ENCODE measurements at regions not wholly inside any gene's neighbourhood (a gene's known extent, or its start where the extent isn't known, plus 50 kb on each side); places are given as distances from the start of the nearest gene placed in this dataset.
"Not testable (repeated sequence)": the region's sequence is repeated elsewhere in the genome, so short reads cannot be mapped to it uniquely, and the experiment has no call there.

DNA sequence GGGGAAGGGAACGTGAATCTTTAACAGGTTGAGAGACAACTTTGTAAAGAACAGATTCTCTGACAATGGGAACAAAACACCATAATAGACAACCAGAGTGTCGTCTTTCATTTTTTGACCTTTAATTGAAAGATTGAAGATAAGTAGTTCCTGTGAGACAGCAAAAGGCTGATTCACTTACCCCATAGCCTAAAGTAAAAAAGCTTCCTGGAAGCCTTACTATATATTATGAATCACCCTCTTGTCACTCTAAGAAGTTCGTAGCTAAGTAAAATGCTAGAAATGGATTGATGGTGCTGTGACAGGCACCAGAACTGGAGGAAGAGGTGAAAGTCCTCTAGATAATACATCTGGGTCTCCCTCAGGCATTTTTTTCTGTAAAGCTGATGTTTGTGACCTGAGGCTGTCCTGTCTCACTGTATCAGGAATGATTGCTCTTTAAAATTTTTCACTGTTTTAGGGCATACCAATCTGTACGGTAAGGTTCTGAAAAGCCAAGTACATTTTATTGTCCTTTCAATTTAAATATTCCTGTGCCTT lies 824.6 kb upstream of the SEMA6D start:
- peak; percentile 24 for DNase-seq

DNA sequence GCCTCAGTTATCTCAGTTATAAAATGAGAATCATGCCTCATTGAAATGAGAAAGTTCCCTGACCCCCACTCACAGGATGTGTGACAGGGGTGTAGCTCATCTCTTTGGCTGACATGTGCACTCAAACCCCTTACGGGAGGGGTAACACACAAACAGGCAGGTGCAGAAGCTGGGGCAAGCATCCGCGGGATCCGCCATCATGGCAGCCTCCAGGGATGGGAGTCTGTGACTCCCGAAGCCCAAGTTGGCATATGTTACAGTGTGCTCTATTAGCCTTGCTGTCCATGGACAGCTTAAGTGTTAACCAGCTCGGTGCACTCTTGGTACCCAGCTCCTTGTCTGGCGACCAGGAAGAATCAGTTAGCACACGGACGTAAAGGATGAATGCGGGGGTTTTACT lies 822.7 kb upstream of the SEMA6D start:
- DNase-seq = no peak

DNA sequence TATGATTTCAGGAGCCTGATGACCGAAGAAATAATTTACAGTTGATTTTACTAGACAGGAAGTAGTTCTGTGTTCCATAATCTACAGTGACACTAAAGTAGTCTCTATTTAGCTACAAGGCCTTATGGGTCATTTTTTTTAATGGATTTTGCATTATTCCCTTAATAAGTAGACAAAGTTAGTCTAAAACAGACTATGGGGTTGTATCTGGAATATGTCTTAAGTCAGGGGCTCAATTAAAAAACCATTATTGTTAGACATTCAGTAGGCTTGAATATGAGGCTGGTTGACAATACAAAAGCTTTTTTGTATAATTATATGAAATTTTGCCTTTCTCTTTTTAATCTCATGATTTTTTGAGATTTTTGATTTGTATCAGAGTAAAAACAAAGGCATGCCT lies 820.0 kb upstream of the SEMA6D start:
- no peak for DNase-seq

DNA sequence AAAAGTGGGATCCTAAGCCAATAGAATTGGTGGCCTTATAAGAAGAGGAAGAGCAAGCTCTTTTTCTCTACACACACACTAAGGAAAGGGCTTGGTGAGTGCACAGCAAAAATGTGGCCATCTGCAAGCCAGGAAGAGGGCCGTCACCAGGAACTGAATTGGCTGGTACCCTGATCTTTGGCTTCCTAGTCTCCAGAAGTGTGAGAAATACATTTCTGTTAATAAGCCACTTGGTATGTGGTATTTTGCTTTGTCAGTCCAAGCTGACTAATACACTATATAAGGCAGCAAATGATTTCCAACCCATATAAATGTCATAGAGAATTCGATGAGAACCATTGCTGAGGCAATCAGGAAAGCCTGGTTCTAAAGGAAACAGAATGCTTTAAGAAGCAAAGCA lies 816.3 kb upstream of the SEMA6D start:
- DNase-seq = no peak

DNA sequence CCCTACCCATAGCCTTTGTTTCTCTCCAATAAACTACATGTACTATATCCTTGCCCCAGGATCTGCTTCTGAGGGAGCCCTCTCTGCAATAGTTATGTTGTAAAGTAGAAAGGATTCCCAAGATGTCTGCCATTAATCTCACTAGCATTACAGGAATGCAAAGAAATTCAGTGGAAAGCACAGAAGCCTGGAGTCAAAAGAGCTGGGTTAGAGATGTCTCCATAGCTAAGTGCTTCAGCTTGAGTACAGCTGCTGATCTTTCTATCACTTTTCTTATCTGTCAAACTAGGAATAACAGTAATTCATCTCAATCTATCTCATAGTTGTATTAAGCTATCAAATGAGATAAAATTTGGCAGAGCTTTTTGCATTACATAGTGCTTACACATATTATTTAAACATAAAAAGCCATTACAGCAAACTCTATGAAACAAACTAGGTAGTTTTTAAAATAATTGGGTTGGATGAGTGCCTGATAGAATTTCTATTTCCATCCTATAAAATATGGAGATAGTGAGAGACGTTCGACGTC lies 799.5 kb upstream of the SEMA6D start:
- DNase-seq = no peak

DNA sequence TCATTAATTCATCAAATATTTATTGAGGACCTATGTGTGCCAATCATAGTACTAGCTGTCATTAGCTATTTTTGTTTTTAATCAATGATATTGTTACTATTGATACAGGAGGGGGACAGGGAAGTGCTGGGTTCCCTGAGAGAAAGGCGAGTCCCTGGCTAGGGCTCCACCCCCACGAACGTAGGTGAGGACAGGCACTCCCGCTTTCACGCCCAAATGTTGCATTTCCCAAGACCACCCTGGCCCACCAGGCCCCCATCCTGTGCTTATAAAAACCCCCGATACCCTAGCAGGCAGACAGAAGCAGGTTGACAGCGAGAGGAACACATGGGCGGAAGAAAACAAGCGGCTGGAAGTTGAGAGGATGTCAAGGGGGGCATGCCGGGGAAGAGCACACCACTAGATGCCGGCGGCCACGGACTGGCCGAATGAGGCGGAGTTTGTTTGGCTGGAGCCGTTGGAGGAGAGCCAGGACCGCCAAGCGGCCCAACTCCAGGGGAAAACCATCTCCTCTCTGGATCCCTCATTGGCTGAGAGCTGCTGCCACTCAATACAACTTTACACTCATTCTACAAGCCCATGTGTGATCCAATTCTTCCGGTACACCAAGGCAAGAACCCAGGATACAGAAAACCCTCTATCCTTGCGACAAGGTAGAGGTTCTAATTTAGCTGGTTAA lies 798.7 kb upstream of the SEMA6D start:
- DNase-seq = no peak

DNA sequence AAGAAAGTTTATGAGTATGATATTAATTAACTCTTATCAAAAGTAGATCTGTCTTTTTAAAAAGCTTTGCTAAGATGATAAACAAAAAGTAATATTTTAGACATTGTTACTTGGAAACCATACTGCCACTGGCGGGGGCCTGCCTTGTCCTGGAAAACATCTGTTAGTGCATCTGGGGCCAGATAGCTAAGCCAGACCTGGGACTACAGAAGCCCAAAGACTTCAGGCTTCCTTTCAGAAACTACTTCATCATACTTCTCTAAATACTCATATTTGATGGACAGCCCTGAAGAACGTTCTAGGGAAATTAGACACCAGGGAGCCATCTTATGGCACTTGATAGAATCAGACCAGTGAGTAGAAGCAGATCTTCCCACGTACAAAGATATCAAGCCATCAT lies 795.4 kb upstream of the SEMA6D start:
- DNase-seq = peak; percentile 36

DNA sequence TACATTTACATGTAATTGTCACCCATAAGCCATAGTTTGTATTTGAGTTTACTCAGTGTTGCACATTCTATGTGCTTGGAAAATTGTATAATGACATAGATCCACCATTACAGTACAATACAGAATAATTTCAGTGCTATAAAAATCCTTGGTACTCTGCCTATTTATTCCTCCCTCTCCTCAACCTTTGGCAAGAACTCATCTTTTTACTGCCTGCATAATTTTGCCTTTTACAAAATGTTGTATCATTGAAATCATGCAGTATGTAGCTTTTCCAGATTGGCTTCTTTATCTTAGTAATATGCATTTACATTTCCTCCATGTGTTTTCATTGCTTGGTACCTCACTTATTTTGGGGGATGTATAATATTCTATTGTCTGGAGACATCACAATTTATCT lies 786.9 kb upstream of the SEMA6D start:
- no peak for DNase-seq

DNA sequence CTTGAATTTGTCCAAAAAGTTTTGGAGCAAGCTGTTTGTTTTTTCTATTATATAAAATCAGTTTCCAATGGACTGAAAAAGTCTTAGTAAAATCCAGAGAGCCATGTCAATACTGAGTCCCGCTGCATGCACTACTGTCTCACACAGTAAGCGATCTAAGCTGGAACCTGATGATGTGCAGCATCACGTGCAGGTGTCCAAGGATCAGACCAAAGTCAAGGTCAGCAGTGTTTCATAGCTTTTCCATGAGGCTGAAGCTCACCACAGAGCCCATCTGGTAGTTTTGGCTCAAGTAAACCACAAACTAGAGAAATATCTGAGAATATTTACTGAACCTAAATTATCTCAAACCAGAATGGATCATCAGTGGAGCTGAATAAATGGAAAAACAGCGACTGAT lies 784.0 kb upstream of the SEMA6D start:
- DNase-seq = no peak

DNA sequence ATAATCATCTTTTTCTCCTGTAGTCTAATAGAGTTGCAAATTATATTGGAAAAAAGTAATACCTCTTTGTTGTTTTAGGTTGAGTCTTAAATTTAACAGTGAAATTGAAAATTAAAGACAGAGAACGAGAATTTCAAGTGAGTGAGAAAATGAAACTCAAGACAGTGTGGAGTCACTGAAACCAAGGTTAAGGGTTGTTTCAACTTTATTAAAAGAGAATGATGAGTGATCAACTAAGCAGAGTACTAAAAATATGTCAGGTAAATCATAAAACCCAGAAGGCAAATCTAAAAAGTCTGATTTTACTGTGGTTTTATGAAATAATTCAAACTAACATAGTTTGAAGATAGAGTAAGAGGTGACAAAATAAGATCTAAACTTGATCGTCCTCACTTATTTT lies 782.5 kb upstream of the SEMA6D start:
- DNase-seq = no peak

DNA sequence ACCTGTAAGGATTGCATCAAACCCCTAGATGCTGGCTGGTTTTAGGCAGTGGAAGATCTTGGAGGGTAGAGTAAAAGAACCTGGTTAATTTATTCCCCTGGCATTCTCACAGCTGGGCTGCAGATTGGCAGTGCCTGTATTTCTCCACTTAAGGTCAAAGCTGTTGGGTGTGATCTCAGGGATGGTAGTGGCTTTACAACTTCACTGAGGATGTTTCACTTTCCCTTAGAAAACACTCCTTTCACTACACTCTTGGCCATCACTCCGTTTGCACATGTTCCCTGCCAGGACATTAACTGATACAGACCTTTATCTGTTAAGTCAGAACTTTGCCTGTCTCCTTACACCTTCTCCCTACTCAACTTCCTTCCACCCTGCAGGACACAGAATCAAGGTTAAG lies 779.1 kb upstream of the SEMA6D start:
- DNase-seq = peak; percentile 8

DNA sequence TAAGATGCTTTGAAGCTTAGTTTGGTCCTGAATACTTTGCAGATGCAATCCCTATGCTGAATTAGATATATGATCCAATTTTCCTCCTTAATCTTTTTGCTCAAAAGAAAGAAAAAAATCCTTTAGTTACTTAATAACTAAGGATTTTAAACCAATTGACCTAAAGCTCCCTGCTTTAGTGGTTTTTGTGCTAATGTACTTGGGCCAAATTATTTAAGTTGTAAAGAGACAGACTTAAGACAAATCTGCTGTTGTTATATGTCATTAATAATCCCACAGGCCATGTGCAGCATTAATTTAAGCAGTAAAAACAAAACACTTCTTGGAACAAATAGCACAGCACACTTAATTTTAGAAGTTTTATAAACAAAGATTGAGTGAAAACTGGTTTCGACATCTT lies 776.1 kb upstream of the SEMA6D start:
- no peak for DNase-seq

DNA sequence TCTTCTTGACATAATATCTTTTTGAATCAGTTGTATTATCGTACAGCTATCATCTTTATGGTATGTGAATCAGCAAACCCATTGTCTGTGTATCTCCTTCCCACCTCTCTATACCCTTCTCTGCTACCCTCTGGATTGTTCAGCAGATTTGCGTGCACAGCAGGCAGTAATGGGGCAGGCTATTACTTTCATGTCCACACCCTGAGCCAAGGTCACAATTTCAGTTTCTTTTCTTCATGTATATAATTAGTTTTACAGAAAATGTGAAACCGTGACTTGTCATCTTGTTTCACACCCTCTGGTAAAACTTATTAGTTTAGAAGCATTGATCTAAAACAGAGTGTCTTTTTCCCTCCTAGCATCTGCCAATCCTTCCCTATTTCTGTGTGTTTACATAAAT lies 770.4 kb upstream of the SEMA6D start:
- DNase-seq = no peak

DNA sequence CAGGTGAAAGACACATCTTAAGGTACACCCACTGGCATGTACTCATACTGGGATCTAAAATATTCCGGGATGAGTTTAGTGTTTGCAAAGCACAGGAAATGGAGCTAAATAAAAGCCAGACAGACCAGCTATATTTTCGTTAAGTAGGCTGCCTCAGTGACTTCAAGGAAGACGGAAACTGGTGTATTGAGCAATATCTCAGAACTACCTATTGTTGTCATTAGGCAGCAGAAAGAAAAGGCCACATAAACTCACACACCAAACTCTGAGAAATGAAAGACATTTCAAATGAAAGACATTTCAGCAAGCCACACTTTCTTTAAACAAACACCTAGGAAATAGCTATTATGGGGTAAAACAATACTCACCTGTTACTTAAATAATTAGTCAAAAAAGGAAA lies 761.7 kb upstream of the SEMA6D start:
- DNase-seq = peak; percentile 41

DNA sequence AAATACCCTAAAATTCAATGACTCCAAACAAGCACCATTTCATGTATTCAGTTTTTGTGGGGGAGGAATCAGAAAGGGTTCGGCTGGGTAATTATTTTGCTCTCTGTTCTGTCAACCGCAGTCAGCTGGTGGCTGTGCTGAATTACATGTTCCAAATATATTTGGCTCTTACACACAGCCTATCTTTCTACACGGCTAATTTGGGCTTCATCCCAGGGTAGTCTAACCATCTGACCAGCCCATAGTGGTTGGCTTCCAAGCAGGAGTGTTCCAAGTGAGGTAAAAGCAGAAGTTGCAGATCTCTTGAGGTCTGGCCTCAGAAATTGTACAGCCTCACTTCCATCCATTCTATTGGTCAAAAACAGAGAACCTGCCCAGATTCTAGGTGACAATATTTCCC lies 760.8 kb upstream of the SEMA6D start:
- peak; percentile 70 for DNase-seq

DNA sequence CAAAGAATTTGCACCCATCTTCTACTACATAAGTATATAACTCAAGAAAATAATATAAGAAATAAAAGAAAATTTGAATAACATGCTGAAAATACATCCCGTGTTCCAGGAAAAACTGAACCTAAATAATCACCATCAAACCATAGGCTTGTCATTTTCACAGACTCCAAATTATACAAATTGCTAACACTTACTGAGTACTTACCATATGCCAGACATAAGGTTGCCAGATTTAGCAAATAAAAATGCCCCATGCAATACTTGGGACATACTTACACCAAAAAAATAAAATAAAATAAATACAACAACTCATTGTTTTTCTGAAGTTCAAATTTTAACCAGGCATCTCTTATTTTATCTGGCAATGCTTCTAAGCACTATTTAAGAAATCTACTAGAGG lies 760.4 kb upstream of the SEMA6D start:
- DNase-seq = no peak

DNA sequence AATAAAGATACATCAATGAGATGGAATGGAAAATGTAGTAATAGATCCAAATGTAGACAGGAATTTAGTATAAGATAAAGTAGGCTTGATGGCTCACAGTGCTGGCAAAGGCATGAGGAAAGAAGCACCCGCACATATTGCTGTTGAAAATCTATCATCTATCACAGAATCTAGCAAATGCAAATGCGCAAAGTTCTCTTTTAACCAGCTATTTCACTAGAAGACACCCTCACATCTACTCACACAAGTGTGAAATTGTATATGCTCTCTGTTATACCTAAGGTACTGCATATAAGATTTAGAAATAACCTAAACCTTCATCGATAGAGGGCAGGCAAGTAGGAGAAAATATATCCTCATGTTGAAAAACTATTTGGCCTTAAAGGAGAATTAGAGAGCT lies 756.7 kb upstream of the SEMA6D start:
- DNase-seq = no peak

DNA sequence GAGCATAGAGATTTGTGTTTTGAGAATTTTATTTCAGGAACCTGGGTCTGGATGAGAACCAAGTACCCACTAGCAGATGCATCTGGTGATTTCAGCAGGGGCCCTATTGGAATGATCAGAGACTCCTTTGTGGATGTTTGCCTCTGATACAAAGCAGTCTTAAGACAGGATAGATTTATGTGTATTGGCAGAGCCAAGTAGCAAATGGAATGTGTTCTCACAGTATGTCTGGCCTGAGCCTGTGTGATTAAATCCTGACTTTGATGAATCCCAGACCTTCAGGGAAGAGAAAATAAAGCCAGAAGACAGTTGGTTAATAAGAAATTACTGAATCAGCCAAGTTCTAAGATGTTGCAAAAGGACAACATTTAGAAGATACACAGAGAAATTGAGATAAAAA lies 755.5 kb upstream of the SEMA6D start:
- DNase-seq = no peak

DNA sequence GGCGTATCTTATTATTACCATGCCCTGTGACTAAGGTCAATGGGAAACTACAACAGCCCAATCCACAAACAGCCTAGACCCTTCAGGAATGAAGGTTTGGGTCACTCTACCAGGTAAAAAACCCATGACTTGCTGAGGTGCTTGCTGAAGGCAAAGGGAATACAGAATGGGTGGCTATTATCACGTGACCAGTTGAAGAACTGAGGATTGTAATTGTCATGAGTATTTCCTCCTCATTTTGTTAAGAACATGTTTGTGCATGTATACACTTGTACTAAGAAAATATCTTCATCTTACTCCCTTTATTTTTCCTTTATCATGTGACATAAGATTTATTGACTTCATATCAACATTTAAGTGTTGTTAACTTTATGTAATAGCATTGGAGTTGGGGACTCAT lies 729.2 kb upstream of the SEMA6D start:
- not testable (repeated sequence) for DNase-seq

DNA sequence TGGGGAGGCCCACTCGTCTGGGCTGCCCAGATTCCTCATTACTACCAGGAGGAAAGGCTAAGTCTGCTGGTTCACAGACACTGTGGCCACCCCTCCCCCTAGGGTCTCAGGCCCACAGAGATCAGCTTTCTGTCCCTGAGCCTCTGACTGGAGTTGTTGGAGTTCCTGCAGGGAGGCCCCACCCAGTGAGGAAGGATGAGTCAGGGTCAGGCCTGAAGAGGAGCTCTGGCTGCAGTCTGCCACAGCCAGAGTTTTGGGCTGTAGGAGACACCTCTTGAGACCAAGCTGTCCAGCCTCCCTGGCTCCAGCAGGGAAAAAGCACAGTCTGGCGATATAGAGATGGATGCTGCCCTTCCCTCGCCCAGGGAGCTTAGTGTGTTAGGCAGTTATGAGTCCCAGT lies 720.9 kb upstream of the SEMA6D start:
- DNase-seq = no peak

DNA sequence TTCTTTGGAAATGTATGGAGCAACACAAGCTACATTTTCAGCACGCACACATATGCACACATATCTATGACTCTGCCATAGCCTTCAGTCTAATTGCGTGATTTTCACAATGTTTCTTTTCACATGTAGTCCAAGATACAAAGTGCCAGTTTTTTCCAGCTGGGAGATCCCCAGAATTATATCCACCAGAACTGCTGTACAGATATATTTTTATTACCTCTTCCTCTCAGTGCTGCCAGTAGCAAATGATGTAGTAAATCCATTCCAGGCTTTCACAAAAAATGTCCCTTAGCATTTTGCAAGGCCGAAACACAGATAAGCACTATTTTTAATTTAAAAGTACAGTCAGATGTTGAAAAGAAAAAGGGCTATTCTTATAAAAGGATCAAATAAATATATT lies 719.8 kb upstream of the SEMA6D start:
- no peak for DNase-seq

DNA sequence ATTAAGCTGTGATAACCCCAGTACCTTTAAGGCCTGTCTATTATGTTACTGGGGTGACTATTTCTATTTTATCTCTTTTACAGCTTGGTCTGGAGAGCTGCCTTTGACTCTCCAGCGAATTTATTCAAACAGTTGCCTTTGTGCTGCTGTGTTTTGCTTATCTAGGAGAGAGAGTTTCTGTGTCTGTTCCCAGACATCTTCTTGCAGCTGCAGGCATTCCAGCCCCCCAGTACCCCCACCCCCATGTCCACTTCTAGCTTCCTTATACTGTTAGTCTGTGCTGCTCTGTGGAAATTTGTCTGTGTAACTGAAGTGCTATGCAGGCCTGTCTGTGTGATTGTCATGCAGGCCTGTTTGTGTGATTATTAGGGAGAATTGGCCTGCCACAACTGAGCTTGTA lies 713.7 kb upstream of the SEMA6D start:
- DNase-seq = no peak

DNA sequence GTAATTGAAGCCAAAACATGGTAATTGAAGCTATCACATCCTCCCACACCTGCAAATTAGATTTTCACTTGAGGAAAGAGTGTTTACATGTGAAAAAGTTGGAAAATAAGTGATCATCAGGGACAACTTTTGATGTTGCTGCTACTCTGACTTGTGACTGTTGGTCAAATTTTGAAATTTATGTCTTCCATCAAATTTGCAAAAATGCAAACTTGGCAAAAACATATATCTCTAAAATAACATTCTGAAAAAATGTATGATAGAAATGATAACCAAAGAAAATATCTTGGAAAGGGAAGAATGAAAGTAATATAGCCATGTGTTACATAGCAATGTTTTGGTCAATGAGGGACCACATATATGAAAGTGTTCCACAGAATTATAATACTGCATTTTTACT lies 703.9 kb upstream of the SEMA6D start:
- no peak for DNase-seq

DNA sequence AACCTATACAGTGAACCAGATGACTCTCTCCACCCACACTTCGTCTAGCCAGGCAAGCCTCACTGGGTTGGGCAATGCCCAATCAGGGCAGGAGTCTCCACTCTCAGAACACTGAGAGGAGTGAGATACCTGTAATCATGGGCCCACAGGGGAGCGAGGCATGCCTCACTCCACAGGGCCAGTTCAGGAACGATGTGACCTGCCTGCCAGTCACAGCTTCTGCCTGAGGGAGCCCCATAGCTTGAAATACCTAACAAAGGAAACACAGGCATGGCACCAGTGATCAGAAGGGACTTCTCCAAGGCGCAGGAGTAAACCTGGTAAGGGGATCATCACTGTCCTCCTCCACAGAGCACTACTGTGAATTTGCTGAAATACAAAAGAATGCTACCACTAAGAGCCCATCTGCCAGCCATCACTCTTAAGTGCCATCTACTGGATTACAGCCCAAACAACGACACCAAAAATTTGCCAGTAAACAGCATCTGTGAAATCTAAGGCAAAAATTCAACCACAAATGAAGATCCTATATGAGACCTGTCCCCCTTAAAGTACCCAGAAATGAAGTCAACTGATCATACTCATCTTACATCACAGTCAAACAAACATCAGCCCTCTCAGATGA lies 689.9 kb upstream of the SEMA6D start:
- peak; percentile 13 for DNase-seq
